SK-N-SH (cell line): ENCODE measurements at regions not wholly inside any gene's neighbourhood (a gene's known extent, or its start where the extent isn't known, plus 50 kb on each side); places are given as distances from the start of the nearest gene placed in this dataset.

Source experiments
- CTCF ChIA-PET: fragments of 300-600, 350-600 bp; formaldehyde crosslinking; extraction: SDS; loops from one replicate; lab custom pipeline; 2021; lab: Yijun Ruan, JAX
- POLR2A ChIA-PET: fragments of 350-600 bp; sonication (Branson Sonifier 250); formaldehyde crosslinking; extraction: SDS; loops from one replicate; lab custom pipeline; 2020; ENCODE audit warnings: antibody characterized with exemption, inconsistent platforms; lab: Yijun Ruan, JAX
- DNase-seq: peaks from one replicate; pipeline ENCODE4 v3.0.0; 2012
- H2AFZ ChIP-seq: fragments of 200-600 bp; sonication (generic); 2 replicates; pipeline ENCODE4 v1.8.1; 2016; ENCODE audit warnings: antibody characterized with exemption, mild to moderate bottlenecking, low read depth
- H3F3A ChIP-seq: fragments of 200-600 bp; sonication (generic); replicated peaks from 2 replicates; pipeline ENCODE3; 2016; ENCODE audit warnings: antibody characterized with exemption, mild to moderate bottlenecking; ENCODE audit not compliant: insufficient read depth
- H3K27ac ChIP-seq, 2 experiments: fragments of 200-500 bp in 1 of 2; fragments of 200-600 bp in 1 of 2; sonication (Bioruptor generic) in 1 of 2; sonication (generic), shearing (Covaris generic) in 1 of 2; 2 replicates each; pipeline versions ENCODE4 v1.5.1 to v1.6.1; 2014 to 2016; ENCODE audit warnings: low read depth in 2 of 2, inconsistent platforms in 1 of 2, low read length in 1 of 2, mild to moderate bottlenecking in 1 of 2, mixed read lengths in 1 of 2
- H3K27me3 ChIP-seq: fragments of 200-600 bp; sonication (generic), shearing (Covaris generic); 2 replicates; pipeline ENCODE4 v1.6.1; 2016; ENCODE audit warnings: mixed run types; ENCODE audit not compliant: insufficient read depth
- H3K36me3 ChIP-seq, 2 experiments: fragments of 200-500 bp in 1 of 2; fragments of 200-600 bp in 1 of 2; sonication (Bioruptor generic) in 1 of 2; sonication (generic) in 1 of 2; replicated peaks in 1 of 2; 2 replicates each; pipeline versions ENCODE3 to v1.5.1; 2014 to 2016; ENCODE audit warnings: low read length in 1 of 2, mild to moderate bottlenecking in 1 of 2; ENCODE audit not compliant: insufficient read depth in 2 of 2, control insufficient read depth in 1 of 2
- H3K4me1 ChIP-seq, 2 experiments: fragments of 200-500 bp in 1 of 2; fragments of 200-600 bp in 1 of 2; sonication (Bioruptor generic) in 1 of 2; sonication (generic), shearing (Covaris generic) in 1 of 2; 2 replicates each; pipeline versions ENCODE4 v1.5.1 to v1.6.1; 2014 to 2016; ENCODE audit warnings: low read depth in 1 of 2, low read length in 1 of 2, mixed run types in 1 of 2; ENCODE audit not compliant: insufficient read depth in 2 of 2, control insufficient read depth in 1 of 2
- H3K4me2 ChIP-seq: fragments of 200-600 bp; sonication (generic), shearing (Covaris generic); 2 replicates; pipeline ENCODE4 v1.6.1; 2017; ENCODE audit warnings: mixed run types
- H3K4me3 ChIP-seq, 2 experiments: fragments of 200-500 bp in 1 of 2; fragments of 200-600 bp in 1 of 2; sonication (Bioruptor generic) in 1 of 2; sonication (generic), shearing (Covaris generic) in 1 of 2; 2 replicates each; pipeline versions ENCODE4 v1.5.1 to v1.8.1; 2014 to 2016; ENCODE audit warnings: low read depth in 2 of 2, inconsistent platforms in 1 of 2, low read length in 1 of 2, mild to moderate bottlenecking in 1 of 2, mixed read lengths in 1 of 2, moderate library complexity in 1 of 2
- H3K79me2 ChIP-seq: fragments of 200-600 bp; sonication (generic); 2 replicates; pipeline ENCODE4 v1.8.1; 2017; ENCODE audit warnings: mild to moderate bottlenecking; ENCODE audit not compliant: insufficient read depth
- H3K9ac ChIP-seq: fragments of 200-600 bp; sonication (generic); 2 replicates; pipeline ENCODE4 v1.6.1; 2017; ENCODE audit warnings: mixed run types
- H3K9me2 ChIP-seq: fragments of 200-600 bp; sonication (generic); 2 replicates; pipeline ENCODE4 v1.6.1; 2017; ENCODE audit warnings: mixed run types
- H3K9me3 ChIP-seq: fragments of 200-600 bp; sonication (generic); 2 replicates; pipeline ENCODE4 v1.6.1; 2017; ENCODE audit warnings: mixed run types, mild to moderate bottlenecking, moderate library complexity
- H4K20me1 ChIP-seq: fragments of 200-600 bp; sonication (generic); 2 replicates; pipeline ENCODE4 v1.6.1; 2017; ENCODE audit warnings: mild to moderate bottlenecking, mixed run types; ENCODE audit not compliant: insufficient read depth
- CHD2 ChIP-seq: fragments of 150-350 bp; IDR thresholded peaks from 2 replicates; pipeline ENCODE4 v1.6.1; 2018; ENCODE audit warnings: low read length; ENCODE audit not compliant: partially characterized antibody
- EZH2phosphoT487 ChIP-seq: fragments of 200-600 bp; sonication (generic); IDR thresholded peaks from 2 replicates; pipeline ENCODE4 v1.6.1; 2017; ENCODE audit warnings: low read depth, mixed run types, mild to moderate bottlenecking, antibody characterized with exemption, moderate library complexity, borderline replicate concordance
- REST ChIP-seq: IDR thresholded peaks from 2 replicates; pipeline ENCODE4 v1.6.1; 2012; ENCODE audit warnings: mild to moderate bottlenecking, low read depth, low read length, moderate library complexity
- RFX5 ChIP-seq: IDR thresholded peaks from 2 replicates; pipeline ENCODE4 v1.6.1; 2012; ENCODE audit warnings: mild to moderate bottlenecking, improper control_type of control experiment, low read length
- SIN3A ChIP-seq: IDR thresholded peaks from 2 replicates; pipeline ENCODE4 v1.6.1; 2012; ENCODE audit warnings: low read depth, mild to moderate bottlenecking, low read length, moderate library complexity, borderline replicate concordance
- USF2 ChIP-seq: fragments of 150-350 bp; IDR thresholded peaks from 2 replicates; pipeline ENCODE4 v1.6.1; 2017; ENCODE audit warnings: antibody characterized with exemption, low read length, low read depth, borderline replicate concordance
- ZBTB33 ChIP-seq: IDR thresholded peaks from 2 replicates; pipeline ENCODE4 v1.4.0; 2012; ENCODE audit warnings: low read depth, borderline replicate concordance
- WGBS: methylation state at CpG from one replicate; pipeline ENCODE4 v1.1.6; 2017; ENCODE audit warnings: low lambda C conversion rate; 5-methylcytosine and 5-hydroxymethylcytosine counted together
- small RNA-seq, 7 experiments: library from RNA; depleted of rRNA; stranded (forward); fragments of <200 nt; gene quantifications; one replicate each; pipeline ENCODE3, GENCODE V24; 2012

- Histone ChIP-seq H4K20me1 (no peaks in the 10 kb centered on the region), H3F3A (no peaks in the 10 kb centered on the region), H3K9me2 (no peaks in the 10 kb centered on the region), H3K4me3 (no peak overlapping the region), H3K9me3 (no peaks in the 10 kb centered on the region), H3K36me3 (no peaks in the 10 kb centered on the region), H3K27me3 (no peaks in the 10 kb centered on the region), H3K9ac (no peak overlapping the region), H3K79me2 (no peaks in the 10 kb centered on the region), H3K27ac (no peak overlapping the region), H3K4me2 (no peak overlapping the region), H3K4me1 (no peaks in the 10 kb centered on the region; a peak in 1 of 4 replicates), H2AFZ (no peak overlapping the region)
- CTCF ChIA-PET, result no interaction called here
- POLR2A ChIA-PET, result no interaction called here
- DNase-seq, result no peak
- TF ChIP-seq EZH2phosphoT487 (no peak), CHD2 (no peak), ZBTB33 (no peak), RFX5 (no peak)
- WGBS, result 91% methylated on average over 6 of the region's 6 CpGs
These were observed 52.5 kb upstream of the MAP1LC3B2 start for GRCh38 chr12:116506697-116507064.

GRCh38 chr12:116508145-116509121, 50.7 kb upstream of the MAP1LC3B2 start:
- Histone ChIP-seq H3K9me3 (no peaks in the 10 kb centered on the region), H3K4me2 (no peak overlapping the region), H3K27ac (no peak overlapping the region), H3K9ac (no peak overlapping the region), H3K4me1 (no peaks in the 10 kb centered on the region; a peak in 1 of 4 replicates), H3F3A (no peaks in the 10 kb centered on the region), H4K20me1 (no peaks in the 10 kb centered on the region), H3K27me3 (no peaks in the 10 kb centered on the region), H3K9me2 (no peaks in the 10 kb centered on the region), H2AFZ (no peak overlapping the region), H3K4me3 (peak overlapping the region in 1 of 2 experiments; percentile 9; a peak in 1 of 4 replicates), H3K79me2 (no peaks in the 10 kb centered on the region)
- 63% methylated on average over 43 of the region's 60 CpGs for WGBS
- peak; percentile 66 for DNase-seq
- TF ChIP-seq USF2 (no peak), REST (no peak), SIN3A (no peak), EZH2phosphoT487 (no peak)
- TF ChIP-seq, all 33 proteins: peak for 0
- POLR2A ChIA-PET, result no interaction called here
- no peaks in the 10 kb centered on the region for H3K36me3 ChIP-seq
- CTCF ChIA-PET, result no interaction called here

Small RNA genes in the stretch of these regions (small RNA-seq; reads per million reads assigned to genes)
- gene MIR4472-2, result 0 to 0.13 (median 0) reads per million in 7 experiments
